ENCODE measurements at regions not wholly inside any gene's neighbourhood (a gene's known extent, or its start where the extent isn't known, plus 50 kb on each side); places are given as distances from the start of the nearest gene placed in this dataset.

GRCh38 chr5:13276156-13276555, 668.3 kb downstream of the DNAH5 start:
- intact Hi-C loops (cut with DNase I), result no loop called here
- ATAC-seq (no peak), DNase-seq (ENCODE audit: missing footprints) (no peak)

- intact Hi-C loops (cut with DNase I), result no loop called here
- ATAC-seq (no peak), DNase-seq (ENCODE audit: missing footprints) (no peak)
These were observed 680.8 kb downstream of the DNAH5 start for GRCh38 chr5:13263701-13264100.

DNA sequence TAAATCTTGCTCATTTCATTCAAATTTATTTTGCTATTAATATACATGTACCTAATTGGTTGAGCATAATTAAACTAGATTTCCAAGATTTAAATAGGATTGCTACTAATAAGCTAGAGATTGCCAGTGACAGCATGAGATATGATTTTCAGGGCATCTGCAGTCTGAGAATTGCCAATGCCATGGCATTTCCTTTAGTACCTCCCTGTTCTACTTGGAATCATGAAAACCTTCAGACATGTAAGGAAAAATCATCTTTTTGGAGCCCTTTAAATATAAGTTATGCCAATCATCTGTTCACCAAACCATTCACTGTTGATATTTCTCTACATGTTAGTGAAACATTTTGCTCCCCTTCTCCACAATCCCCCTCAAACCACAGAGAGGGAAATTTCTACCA, 691.4 kb downstream of the DNAH5 start:
- intact Hi-C loops (cut with DNase I), result no loop called here
- no peak for DNase-seq (ENCODE audit: missing footprints)
- no peak for ATAC-seq

DNA sequence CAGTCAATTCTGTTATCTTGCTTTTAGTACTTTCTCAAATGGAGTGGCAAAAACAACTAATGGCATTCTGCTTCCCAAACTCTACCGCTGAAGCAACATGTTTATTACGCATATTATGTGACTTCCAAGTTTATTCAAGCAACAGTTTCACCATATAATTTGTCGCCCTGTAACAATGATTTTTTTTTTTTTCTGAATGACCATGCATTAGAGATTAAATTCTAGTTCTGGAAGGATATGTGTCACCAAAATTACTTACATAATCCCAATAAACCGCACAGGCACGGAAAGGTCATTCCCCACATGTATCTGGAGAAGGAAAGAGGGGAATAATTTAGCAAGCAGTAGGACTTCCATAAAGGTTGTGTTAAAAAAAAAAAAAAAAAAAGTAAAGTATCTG, 691.8 kb downstream of the DNAH5 start:
- DNase-seq (ENCODE audit: missing footprints) (no peak), ATAC-seq (no peak)
- intact Hi-C loops (cut with DNase I), result no loop called here

DNA sequence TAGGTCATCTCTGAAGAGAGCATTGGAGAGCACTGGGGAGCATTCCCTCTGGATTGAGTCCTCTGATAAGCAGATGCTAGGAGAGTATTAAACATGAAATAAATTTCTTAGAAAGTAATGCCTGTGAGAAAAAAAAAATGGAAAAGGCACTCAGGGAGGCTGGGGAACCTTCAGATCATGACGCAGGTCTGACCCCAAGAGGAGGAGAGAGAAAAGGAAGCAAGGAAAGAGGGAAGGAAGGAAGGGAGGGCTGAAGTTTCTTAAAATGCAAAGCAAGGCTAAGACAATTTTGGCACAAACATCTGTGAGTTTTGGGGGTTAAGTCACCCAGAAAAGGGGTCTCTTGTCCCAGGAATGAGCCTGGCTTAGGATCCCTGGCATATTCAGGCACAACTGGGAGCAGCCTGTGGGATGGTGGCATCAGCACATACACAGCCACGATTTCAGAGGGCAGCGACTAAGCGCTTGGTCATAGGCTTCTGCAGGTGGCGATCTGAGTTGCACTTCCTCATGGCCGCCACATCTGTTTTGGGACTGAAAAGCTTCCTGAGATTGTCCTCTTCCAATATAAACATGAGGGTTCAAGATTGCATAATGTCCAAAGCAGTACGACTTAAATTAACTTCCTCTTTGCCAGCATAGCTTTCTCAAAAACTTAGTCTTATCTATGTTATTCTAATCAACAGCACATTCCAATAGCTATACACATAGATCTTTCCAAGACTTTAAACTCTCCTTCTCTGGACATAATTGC, 692.7 kb downstream of the DNAH5 start:
- ATAC-seq, result peak; percentile 64
- no peak for DNase-seq (ENCODE audit: missing footprints)
- intact Hi-C loops (cut with DNase I), result no loop called here

GRCh38 chr5:13250464-13251291, 693.8 kb downstream of the DNAH5 start:
- DNase-seq (ENCODE audit: missing footprints) (no peak), ATAC-seq (no peak)
- intact Hi-C loops (cut with DNase I), result no loop called here

GRCh38 chr5:13249854-13250253, 694.6 kb downstream of the DNAH5 start:
- no peak for DNase-seq (ENCODE audit: missing footprints)
- ATAC-seq, result no peak
- intact Hi-C loops (cut with DNase I), result no loop called here

DNA sequence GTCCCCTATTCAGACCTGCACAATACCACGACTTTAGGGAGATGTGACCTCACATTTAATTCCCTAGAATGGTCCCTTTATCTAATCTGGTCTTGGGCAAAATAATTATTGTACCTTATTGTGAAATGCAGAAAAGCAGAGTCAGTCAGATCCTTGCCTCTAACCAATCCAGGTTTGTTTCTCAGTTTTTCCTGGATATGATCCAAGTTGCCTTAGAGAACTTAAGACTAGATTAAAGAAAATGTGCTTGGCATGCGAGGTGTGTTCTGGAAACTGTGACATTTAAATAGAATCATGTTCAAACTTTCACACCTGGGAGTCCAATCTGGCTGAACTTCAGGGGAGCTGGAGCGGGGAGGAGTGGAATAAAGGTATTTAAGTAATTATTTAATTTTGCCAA, 696.2 kb downstream of the DNAH5 start:
- no peak for ATAC-seq
- intact Hi-C loops (cut with DNase I), result no loop called here
- DNase-seq (ENCODE audit: missing footprints), result no peak

- intact Hi-C loops (cut with DNase I), result no loop called here
- no peak for DNase-seq (ENCODE audit: missing footprints)
- ATAC-seq, result no peak
These were observed 698.4 kb downstream of the DNAH5 start for GRCh38 chr5:13246053-13246452.

DNA sequence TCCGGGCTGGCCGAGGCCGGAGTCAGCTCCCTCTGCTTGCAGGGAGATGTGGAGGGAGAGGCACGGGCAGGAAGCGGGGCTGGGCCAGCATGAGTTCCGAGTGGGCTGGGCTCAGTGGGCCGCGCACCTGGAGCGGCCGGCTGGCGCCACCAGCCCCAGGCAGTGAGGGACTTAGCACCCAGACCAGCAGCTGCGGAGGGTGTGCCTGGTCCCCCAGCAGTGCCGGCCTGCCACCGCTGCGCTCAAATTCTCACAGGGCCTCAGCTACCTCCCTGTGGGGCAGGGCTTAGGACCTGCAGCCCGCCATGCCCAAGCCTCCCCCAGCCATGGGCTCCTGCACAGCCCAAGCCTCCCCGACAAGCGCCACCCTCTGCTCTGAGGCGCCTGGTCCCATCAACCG, 700.3 kb downstream of the DNAH5 start:
- intact Hi-C loops (cut with DNase I), result no loop called here
- no peak for DNase-seq (ENCODE audit: missing footprints)
- no peak for ATAC-seq

GRCh38 chr5:13227513-13227912, 717.0 kb downstream of the DNAH5 start:
- intact Hi-C loops (cut with DNase I), result no loop called here
- DNase-seq (ENCODE audit: missing footprints), result no peak
- no peak for ATAC-seq

DNA sequence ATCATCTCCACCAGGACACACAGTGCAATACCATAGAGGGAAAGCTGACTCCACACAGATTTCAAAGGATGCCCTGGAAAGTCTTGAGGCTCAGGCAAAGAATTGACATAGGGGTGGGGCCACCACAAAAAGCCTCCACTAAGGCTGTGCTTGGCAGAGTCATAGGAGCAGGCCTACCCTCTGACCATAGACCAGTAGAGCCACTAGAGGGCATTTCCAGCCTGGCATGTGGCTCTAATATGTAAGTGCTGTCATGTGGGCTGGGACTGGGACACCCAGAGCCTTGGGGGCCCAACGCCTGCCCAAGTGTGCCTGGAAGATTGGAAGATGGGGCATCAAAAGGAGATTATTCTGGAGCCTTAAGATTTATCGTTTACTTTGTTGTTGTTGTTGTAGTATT, 726.0 kb downstream of the DNAH5 start:
- intact Hi-C loops (cut with DNase I), result no loop called here
- DNase-seq (ENCODE audit: missing footprints) (no peak), ATAC-seq (no peak)

- no peak for ATAC-seq
- intact Hi-C loops (cut with DNase I), result no loop called here
- no peak for DNase-seq (ENCODE audit: missing footprints)
These were observed 726.9 kb downstream of the DNAH5 start for GRCh38 chr5:13217636-13218035.

DNA sequence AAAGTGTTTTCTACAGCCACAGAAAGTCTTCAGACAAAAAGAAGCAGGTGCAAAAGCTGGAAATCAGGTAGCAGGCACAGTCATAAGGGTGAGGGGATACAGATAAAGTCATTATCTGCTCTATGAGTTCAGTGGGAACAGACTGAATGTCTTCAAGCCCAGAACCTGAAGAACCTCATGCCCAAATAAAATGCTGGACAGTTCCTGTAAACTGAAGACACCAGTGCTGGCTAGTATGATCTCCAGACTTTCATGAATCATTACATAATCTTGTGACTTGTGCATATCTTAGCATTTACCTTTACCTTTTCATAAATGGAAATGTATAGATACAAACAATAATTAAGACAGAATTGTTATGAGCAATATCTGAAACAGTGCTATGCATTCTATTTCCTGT, 728.7 kb downstream of the DNAH5 start:
- DNase-seq (ENCODE audit: missing footprints) (no peak), ATAC-seq (no peak)
- intact Hi-C loops (cut with DNase I), result no loop called here

- DNase-seq (ENCODE audit: missing footprints), result no peak
- intact Hi-C loops (cut with DNase I), result no loop called here
- no peak for ATAC-seq
These were observed 729.1 kb downstream of the DNAH5 start for GRCh38 chr5:13215370-13215769.

- intact Hi-C loops (cut with DNase I), result no loop called here
- DNase-seq (ENCODE audit: missing footprints) (no peak), ATAC-seq (no peak)
These were observed 730.3 kb downstream of the DNAH5 start for GRCh38 chr5:13214182-13214581.

DNA sequence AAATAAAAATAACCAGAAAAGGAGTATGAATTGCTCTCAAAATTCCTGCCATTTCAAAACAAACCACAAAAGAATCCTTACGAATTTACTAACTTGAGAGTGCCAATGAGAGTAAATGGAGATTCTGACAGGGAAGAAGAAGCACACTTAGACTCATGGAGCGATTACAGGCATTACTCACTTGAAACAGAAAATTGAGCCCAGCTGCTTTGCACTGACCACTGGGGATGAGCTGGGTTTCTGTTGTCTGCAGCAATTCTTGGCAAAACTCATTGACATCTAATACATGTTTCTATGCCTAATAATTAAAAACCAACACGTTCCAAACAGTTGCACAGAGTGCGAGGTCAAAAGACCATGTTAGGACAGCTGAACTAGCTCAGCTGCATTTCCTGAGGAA, 731.6 kb downstream of the DNAH5 start:
- ATAC-seq (no peak), DNase-seq (ENCODE audit: missing footprints) (no peak)
- intact Hi-C loops (cut with DNase I), result no loop called here

- no peak for DNase-seq (ENCODE audit: missing footprints)
- no peak for ATAC-seq
- intact Hi-C loops (cut with DNase I), result no loop called here
These were observed 733.4 kb downstream of the DNAH5 start for GRCh38 chr5:13211064-13211463.

GRCh38 chr5:13207112-13207511, 737.4 kb downstream of the DNAH5 start:
- ATAC-seq, result no peak
- DNase-seq (ENCODE audit: missing footprints), result no peak
- intact Hi-C loops (cut with DNase I), result no loop called here

DNA sequence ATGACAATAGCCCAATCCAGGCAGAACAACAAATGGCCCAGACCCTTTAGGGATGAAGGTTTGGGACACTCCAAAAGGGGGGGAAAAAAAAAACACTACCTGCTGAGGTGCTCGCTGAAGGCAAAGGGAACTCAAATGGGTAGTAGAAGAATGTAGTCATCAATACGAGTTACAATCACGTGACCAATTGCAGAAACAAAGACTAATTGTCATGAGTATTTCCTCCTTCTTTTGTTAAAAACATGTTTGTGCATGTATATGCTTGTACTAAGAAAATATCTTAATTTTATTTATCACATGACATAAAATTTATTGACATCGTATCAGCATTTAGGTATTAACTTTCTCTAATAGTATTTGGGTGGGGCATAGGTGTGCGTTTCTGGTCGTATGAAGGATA, 743.5 kb downstream of the DNAH5 start:
- DNase-seq (ENCODE audit: missing footprints) (no peak), ATAC-seq (no peak)
- intact Hi-C loops (cut with DNase I), result no loop called here
